SKM-1 treated with dmso at 0.1 percent for 144 hours (cell line): ENCODE measurements at regions not wholly inside any gene's neighbourhood (a gene's known extent, or its start where the extent isn't known, plus 50 kb on each side); places are given as distances from the start of the nearest gene placed in this dataset.

ENCODE experiments used
- DNase-seq: peaks from one replicate; lab custom pipeline; 2025; ENCODE audit not compliant: unreplicated experiment; lab: John Stamatoyannopoulos, UW

DNA sequence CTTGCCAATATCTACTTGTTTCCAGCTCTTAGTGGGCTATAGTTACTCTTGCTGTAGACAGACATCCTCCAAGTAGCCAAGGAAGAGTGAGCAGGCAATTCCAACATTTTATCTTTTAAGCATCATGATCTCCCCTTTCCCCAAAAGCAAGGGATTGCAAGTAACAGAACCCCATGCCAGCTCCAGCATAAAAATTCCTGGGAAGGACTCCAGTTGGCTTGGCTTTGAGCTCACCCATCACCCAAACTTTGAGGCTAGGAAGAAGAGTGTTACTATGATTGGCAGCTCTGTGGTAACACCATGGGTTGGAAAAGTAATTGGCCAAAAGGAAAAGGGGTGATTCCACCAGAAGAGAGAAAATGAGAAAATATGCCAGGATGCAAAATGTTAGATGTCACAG lies 1086.4 kb upstream of the RBFOX1 start:
- no peak for DNase-seq

DNA sequence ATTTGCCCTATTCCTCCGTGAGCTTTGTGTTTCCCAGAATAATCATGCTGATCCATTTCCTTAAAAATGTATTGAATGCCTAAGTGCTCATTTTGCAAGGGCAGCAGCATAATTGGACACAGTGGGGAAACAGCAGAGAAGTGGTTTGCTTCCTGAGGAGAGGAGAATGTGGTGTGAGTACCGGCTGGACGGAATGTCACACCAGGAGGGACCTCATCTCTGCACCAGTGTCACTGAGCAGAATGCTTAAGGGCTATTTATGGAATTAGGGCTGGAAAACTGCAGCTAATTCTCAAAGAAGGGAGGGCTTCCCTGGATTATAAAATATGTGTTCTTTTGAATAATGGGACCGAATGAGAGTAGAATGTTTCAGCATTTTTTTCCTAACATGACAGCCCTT lies 1100.6 kb upstream of the RBFOX1 start:
- DNase-seq, result no peak

DNA sequence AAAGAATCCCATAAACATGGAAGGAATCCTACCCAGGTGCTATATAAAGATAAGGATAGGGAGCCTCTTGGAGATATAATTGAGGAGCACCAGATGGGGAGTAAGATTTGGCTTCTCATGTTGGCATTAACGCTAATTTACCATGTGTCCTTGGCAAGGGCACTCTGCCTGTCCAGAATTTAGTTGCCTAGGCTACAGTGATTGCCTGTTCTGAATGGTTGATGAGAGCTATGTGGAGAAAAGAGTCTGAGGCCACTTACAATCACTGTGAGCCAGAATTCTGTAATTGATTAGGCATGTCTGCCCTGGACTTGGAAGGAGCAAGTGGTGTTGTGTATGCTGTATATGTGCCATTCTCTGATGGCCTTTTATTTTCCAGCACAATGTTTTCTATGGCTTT lies 1101.2 kb upstream of the RBFOX1 start:
- DNase-seq, result no peak

- DNase-seq, result no peak
Observed at GRCh38 chr16:6229186-6229585, 1103.5 kb upstream of the RBFOX1 start.

DNA sequence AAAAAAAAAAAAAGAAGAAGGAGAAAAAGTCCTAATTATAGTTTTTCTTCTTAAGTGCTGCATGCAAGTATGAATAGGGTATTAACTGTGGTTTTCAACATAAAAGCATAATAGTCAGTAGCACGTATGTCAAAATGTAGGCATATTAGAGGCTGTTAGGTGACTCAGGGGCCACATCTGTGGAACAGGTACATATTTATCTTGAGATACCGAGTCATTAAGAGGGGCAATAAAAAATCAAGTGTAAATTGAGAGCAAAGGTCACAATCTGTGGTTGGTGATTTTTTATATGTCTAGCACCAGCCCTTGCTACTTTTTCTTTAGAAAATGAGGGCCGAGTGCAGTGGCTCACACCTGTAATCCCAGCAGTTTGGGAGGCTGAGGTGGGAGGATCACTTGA lies 1113.8 kb upstream of the RBFOX1 start:
- DNase-seq, result no peak

- DNase-seq, result no peak
Observed at GRCh38 chr16:6216836-6217235, 1115.8 kb upstream of the RBFOX1 start.

DNA sequence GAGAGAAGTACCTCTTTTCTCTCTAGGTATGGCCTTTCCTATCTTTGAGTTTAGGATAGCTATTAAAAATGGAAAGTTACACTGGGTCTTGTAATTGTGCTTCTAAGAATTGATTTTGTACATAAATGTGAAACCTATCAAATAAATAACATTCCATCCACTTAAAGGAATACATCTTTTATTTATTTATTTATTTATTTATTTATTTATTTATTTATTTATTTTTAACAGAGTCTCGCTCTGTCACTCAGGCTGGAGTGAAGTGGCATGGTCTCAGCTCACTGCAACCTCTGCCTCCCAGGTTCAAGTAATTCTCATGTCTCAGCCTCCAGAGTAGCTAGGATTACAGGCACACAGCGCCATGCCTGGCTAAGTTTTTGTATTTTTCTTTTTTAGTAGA lies 1114.0 kb upstream of the EEF2KMT start:
- no peak for DNase-seq

DNA sequence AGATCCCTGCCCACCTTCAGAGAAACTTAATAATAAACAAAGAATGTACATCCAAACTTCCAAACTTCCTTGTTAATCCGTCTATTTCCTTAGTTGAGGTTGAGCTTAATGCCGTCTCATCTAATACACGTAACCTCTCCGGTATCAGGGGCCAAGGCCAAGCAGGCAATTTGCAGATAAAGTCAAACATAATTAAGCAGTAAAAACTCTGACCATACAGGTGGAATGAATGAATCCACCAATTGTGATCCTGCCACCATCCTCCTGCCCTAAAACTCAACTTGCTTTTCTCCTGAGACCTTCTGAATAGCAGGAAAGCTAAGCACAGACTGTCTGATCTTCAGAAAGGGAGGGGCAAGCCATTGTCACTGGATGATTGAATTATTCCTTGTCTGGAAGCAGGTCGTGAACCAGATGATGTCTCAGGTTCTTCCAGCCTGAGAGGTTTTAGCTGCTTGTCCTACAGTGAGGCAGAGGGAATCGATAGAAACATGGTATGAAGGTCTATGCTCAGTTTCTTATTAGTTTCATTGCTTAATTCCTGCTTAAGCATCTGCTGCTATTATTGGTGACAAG lies 1111.8 kb upstream of the EEF2KMT start:
- DNase-seq, result no peak

DNA sequence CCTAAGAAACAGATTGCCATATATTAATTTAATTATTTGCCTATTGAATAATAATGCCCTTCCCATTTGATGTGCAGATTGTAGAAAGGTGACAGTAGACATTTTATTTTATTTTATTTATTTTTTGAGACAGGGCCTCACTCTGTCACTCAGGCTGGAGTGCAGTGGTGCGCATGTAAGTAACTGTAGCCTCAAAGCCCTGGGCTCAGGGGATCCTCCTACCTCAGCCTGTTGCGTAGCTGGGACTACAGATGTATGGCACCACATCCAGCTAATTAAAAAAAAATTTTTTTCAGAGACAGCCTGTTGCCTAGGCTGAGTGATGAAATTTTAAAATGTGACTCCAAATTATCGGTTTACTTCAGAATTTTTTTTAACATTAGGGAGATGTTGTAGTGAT lies 1110.0 kb upstream of the EEF2KMT start:
- DNase-seq, result no peak

GRCh38 chr16:6207124-6207523 lies 1109.5 kb upstream of the EEF2KMT start:
- no peak for DNase-seq

DNA sequence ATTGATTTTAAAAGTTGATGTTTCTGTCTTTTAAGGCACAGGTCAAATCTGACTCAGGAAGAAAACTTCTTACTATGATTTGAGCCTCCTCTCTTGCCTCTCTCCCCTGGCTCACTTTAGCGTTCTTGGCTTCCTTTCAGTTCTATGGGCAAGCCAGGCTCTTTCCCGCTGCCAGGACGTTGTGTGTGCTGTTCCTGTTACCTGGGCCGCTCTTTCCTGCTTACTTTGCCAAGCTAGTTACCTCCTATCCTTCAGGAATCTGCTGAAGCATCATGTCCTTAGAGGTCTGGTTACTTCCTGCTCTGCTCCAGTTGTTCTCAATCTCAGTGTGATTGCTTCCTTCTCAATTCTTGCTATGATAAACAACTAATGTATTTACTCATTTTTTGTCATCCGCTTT lies 1108.5 kb upstream of the EEF2KMT start:
- no peak for DNase-seq

DNA sequence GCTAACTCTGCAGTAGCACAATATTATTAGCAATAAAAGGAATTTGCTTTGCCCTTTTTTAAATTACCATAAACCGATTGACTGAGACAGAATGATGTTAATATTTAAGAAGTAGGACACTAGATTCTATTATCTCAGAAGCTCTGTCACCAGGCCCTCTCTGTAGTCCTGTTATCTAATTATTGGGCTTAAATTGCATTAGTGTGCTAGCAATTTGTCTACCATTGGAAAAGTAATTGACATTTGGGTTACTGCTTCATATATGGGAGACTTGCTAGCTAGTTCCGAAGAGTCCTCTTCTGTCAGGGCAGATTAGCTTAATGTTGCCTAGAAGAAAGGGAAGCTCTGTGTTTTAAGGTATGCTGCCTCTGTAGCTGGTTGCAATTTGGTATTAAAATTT lies 1107.3 kb upstream of the EEF2KMT start:
- no peak for DNase-seq

DNA sequence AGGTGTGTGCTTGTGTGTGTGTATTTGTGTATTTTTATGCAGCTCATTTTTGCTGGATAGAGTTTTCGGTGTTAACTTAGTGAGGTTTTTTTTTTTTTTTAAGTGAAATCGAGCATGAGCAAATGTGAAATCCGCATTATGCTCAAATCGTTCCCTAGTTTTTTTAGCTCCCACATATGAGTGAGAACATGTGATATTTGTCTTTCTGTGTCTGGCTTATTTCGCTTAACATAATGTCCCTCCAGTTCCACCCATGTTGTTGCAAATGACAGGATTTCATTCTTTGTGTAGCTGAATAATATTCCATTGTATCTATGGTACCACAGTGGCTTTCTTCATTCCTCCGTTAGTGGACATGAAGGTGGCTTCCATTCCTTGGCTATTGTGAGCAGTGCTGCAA lies 1103.3 kb upstream of the EEF2KMT start:
- no peak for DNase-seq

DNA sequence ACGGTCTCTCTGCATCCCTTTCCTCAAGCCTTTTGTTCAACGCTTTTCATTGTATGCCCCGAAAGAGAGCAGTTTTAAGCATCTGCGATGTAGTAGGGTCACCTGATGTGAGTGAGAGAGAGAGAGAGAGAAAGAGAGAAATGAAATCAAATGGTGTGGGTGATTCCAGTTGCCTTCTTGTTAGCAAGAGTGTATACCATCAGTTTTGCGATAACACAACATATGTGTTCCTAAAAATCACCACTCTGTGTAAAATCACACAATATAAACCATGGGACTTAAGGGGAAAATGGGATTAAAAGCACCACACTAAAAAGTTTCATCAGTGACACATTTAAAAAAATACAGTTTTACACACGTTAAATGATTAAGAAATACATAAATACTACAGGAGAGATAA lies 1102.7 kb upstream of the EEF2KMT start:
- DNase-seq, result no peak

- no peak for DNase-seq
Observed at GRCh38 chr16:6195966-6196365, 1098.4 kb upstream of the EEF2KMT start.

DNA sequence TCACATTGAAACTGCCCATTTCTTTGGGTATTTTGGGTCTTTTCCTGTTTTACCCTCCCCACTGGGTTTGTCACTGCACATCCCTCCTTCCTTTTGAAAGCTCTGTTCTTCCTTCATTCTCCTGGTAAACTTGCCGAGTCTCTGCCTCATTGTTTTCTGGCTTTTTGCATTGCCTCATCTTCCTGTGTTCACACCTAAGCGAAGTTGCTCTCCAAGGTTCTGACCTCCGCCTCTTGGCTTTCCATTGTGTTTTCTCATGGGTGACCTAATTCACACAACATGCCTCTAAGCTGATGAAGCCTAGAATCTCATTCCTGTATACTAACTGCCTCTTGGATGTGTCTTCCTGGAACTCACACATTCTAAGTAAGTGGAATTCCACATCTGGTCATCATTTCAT lies 1096.1 kb upstream of the EEF2KMT start:
- DNase-seq, result no peak

GRCh38 chr16:6192984-6193383 lies 1095.4 kb upstream of the EEF2KMT start:
- DNase-seq, result no peak

DNA sequence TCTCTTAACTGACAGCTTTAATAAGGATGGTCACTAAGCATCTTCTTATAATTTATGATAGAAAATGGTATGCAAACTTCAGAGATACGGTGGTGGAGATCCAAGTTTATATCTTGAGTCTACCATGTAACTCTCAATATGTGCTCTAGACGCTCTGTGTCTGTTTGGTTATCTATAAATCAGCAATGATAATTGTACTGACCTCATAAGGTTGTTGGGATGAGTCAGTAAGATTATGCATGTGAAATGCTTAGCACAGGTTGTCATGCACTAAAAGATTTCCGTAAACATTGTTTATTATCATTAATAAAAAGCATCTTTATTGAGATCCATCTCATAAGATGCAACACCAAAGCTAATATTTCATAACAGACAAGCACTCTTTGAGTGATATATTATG lies 1094.9 kb upstream of the EEF2KMT start:
- no peak for DNase-seq

GRCh38 chr16:6190776-6191175 lies 1093.2 kb upstream of the EEF2KMT start:
- DNase-seq, result no peak

DNA sequence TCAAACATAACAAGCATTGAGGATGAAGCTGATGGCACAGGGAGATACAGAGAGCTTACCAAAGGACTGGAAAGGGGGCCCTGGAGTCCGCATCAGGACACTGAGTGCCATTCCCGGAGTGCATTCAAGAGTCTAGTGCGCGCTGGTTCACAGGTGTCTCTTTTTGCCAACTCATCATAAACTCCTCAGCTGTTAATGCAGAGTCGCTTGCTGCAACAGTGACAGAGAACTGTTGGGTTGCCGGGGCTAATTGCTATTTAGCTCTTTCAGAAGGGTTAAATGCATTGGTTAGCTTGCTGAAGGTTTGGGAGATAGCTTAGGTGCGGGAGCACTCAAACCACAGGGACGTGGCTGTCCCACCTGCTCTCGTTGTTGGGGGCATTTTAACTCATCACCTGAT lies 1091.6 kb upstream of the EEF2KMT start:
- no peak for DNase-seq

DNA sequence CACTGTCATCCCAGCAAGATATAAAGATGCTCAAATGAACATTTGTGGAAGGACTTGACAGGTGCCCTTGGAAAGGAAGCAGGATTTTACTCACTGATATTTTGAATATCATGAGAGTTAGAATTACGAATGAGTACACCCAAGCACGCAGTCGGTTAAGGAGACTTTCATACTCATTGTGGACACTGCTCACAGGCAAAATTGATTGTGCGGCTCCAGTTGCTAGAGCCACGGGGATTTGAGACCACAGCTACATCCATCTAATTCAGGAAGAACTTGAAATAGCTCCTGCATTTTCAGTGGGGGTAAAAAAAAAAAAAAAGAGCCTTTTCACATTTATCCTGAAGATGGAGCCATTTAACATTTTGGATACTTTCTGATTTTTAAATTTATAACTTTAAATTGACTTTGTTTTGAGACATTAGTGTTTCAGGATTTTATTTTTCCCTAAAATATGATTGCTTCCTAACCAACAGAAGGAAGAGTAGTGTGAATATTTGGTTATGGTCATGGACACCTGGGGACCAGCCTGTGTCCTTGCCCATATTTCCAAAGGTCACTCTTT lies 1080.1 kb upstream of the EEF2KMT start:
- DNase-seq, result no peak

DNA sequence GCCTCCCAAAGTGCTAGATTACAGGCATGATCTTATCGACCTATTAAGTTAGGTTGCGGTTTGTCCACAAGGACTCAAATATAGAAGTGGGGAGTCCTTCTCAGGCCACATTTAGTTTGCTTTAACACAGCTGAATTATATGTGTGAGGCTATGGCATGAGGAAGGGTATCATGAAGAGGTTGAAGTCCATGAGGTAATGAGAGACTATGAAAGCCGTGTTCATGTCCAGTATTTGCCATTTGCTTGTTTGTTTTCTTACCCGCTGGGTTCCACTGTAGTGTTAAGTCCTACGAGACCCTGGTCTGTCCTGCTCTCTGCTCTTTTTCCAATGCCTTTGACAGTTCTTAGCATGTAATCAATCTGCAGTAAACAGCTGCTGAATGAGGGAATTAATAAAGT lies 1072.4 kb upstream of the EEF2KMT start:
- no peak for DNase-seq

DNA sequence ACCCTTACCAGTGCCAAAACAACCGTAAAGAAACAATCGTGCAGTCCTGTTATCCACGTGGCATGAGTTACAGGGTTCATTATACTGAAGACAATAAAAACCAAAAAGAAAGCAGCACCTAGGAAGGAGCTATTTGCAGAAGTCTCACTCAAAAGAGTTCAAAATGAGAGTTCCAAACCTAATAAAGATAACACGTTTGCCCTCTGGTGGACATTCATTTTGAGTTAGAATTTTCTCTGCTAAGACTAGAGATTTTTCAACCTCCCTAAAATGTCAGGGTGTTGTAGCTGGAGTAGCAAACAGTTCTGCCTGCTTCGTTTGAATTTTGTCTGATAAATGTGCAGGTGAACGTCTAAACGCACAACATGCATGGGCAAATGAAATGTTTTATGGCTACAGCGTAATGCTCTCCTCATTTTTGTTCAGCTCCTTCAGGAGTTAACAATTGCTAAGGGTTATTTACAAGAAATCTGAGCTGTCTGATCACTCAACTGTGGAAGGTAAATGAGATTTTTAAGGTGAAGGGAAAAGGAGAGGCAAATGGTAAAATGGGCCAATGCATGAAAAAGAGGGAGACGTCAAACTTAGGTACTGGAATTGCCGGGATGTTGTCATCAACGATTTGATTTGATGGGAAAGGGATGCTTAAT lies 1067.9 kb upstream of the EEF2KMT start:
- no peak for DNase-seq
